ENCODE measurements at regions not wholly inside any gene's neighbourhood (a gene's known extent, or its start where the extent isn't known, plus 50 kb on each side); places are given as distances from the start of the nearest gene placed in this dataset.

GRCh38 chr4:64195582-64195981 is 213.7 kb downstream of the TECRL start:
- TF ChIP-seq POLR2AphosphoS5 (IDR thresholded peaks at IDR 0.05; ENCODE audit: low read depth, low read length) (no peak), POLR2A (IDR thresholded peaks at IDR 0.05; ENCODE audit: low read depth, low read length) (no peak)
